ENCODE measurements at regions not wholly inside any gene's neighbourhood (a gene's known extent, or its start where the extent isn't known, plus 50 kb on each side); places are given as distances from the start of the nearest gene placed in this dataset.

- H3K27ac Mint-ChIP-seq = no peak overlapping the region
- no peaks in the 10 kb centered on the region for H3K4me1 Mint-ChIP-seq (ENCODE audit: low read depth)
- no peak overlapping the region for H3K4me3 Mint-ChIP-seq (ENCODE audit: low read depth)
- no peak for TF ChIP-seq CTCF (IDR thresholded peaks at IDR 0.05; ENCODE audit: unreplicated experiment)
- peaks cover 1% of the 10 kb centered on the region for H3K36me3 Mint-ChIP-seq (ENCODE audit: insufficient read depth)
- no peak for DNase-seq (ENCODE audit: low spot score, unreplicated experiment)
- no peaks in the 10 kb centered on the region for H3K27me3 Mint-ChIP-seq
- peaks cover 15% of the 10 kb centered on the region for H3K9me3 Mint-ChIP-seq (ENCODE audit: low read depth)
Observed at GRCh38 chr10:2476812-2477553, 590.4 kb upstream of the PFKP start.

GRCh38 chr10:2476218-2476811, 591.0 kb upstream of the PFKP start:
- H3K36me3 Mint-ChIP-seq (ENCODE audit: insufficient read depth) = peaks cover 1% of the 10 kb centered on the region
- H3K27ac Mint-ChIP-seq = no peak overlapping the region
- H3K9me3 Mint-ChIP-seq (ENCODE audit: low read depth) = peaks cover 15% of the 10 kb centered on the region
- no peak for DNase-seq (ENCODE audit: low spot score, unreplicated experiment)
- TF ChIP-seq CTCF (IDR thresholded peaks at IDR 0.05; ENCODE audit: unreplicated experiment) = no peak
- H3K4me3 Mint-ChIP-seq (ENCODE audit: low read depth) = no peak overlapping the region
- H3K4me1 Mint-ChIP-seq (ENCODE audit: low read depth) = no peaks in the 10 kb centered on the region
- H3K27me3 Mint-ChIP-seq = no peaks in the 10 kb centered on the region

DNA sequence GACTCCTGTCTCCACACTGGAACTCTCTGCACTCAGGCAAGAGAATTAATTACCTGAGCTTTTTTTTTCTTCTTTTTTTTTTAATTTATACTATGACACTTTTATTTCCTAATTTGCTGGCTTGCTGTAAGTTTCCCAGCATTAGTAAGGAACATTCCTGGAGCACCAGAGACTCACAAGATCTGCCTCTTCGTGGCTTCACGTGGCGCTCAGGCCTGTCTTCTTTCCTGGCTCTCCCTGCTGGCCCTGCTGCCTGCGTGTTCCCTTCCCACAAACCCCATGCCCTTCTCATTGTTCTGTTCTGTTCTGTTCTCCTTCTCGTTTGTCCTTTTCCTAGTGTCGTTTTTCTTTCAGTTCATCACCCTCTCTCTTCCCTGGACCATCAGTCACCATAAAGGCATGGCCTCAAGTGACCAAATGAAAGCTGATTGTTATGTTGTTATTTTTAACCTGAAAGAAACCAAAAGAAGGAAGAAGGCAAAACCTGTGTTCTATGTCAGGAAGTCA, 591.6 kb upstream of the PFKP start:
- no peaks in the 10 kb centered on the region for H3K4me1 Mint-ChIP-seq (ENCODE audit: low read depth)
- peaks cover 15% of the 10 kb centered on the region for H3K9me3 Mint-ChIP-seq (ENCODE audit: low read depth)
- no peak for TF ChIP-seq CTCF (IDR thresholded peaks at IDR 0.05; ENCODE audit: unreplicated experiment)
- DNase-seq (ENCODE audit: low spot score, unreplicated experiment) = no peak
- no peak overlapping the region for H3K27ac Mint-ChIP-seq
- peaks cover 1% of the 10 kb centered on the region for H3K36me3 Mint-ChIP-seq (ENCODE audit: insufficient read depth)
- H3K27me3 Mint-ChIP-seq = no peaks in the 10 kb centered on the region
- H3K4me3 Mint-ChIP-seq (ENCODE audit: low read depth) = no peak overlapping the region

- Mint-ChIP-seq H3K27ac (no peak overlapping the region), H3K9me3 (ENCODE audit: low read depth) (peaks cover 15% of the 10 kb centered on the region), H3K27me3 (no peaks in the 10 kb centered on the region), H3K4me3 (ENCODE audit: low read depth) (no peak overlapping the region), H3K4me1 (ENCODE audit: low read depth) (no peaks in the 10 kb centered on the region), H3K36me3 (ENCODE audit: insufficient read depth) (peaks cover 1% of the 10 kb centered on the region)
- DNase-seq (ENCODE audit: low spot score, unreplicated experiment) = no peak
- no peak for TF ChIP-seq CTCF (IDR thresholded peaks at IDR 0.05; ENCODE audit: unreplicated experiment)
Observed at GRCh38 chr10:2471811-2472210, 595.5 kb upstream of the PFKP start.

DNA sequence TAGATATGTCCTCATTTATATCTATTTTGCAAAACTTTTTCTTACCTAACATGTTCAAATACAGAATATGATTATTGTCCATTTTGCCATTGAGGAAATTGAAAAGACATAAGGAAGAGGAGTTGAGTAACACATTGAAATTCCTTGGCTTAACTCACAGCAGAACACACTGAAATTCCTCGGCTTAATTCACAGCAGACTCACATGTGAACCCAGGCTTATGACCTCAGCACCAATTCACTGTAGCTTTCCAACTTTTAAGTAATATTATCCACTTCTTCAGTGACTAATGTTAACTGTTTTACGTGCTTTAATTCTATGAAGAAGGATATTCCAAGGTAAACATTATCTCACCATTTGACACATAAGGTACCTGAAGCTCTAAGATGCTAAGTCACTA, 597.5 kb upstream of the PFKP start:
- Mint-ChIP-seq H3K4me3 (ENCODE audit: low read depth) (no peak overlapping the region), H3K27me3 (no peaks in the 10 kb centered on the region), H3K36me3 (ENCODE audit: insufficient read depth) (peaks cover 1% of the 10 kb centered on the region), H3K9me3 (ENCODE audit: low read depth) (peaks cover 26% of the 10 kb centered on the region), H3K4me1 (ENCODE audit: low read depth) (no peaks in the 10 kb centered on the region), H3K27ac (no peak overlapping the region)
- no peak for TF ChIP-seq CTCF (IDR thresholded peaks at IDR 0.05; ENCODE audit: unreplicated experiment)
- no peak for DNase-seq (ENCODE audit: low spot score, unreplicated experiment)
